DND-41 (cell line): ENCODE measurements at regions not wholly inside any gene's neighbourhood (a gene's known extent, or its start where the extent isn't known, plus 50 kb on each side); places are given as distances from the start of the nearest gene placed in this dataset.

ENCODE experiments used
- ATAC-seq: fragments of 200-7000 bp; cut with Tn5 transposase; 3 replicates; pipeline ENCODE4 v1.9.1; 2021; ENCODE audit warnings: low read depth; ENCODE audit not compliant: insufficient read depth
- DNase-seq: peaks from one replicate; pipeline ENCODE4 v3.0.0-alpha.2; 2020
- H2AFZ ChIP-seq: 2 replicates; pipeline ENCODE4 v1.6.0; 2012; ENCODE audit warnings: low read depth, low read length
- H3K27ac ChIP-seq: 2 replicates; pipeline ENCODE4 v1.5.1; 2012; ENCODE audit warnings: low read length, inconsistent platforms
- H3K27me3 ChIP-seq: fragments of 200-600 bp; sonication (generic); 2 replicates; pipeline ENCODE4 v1.6.0; 2012; ENCODE audit warnings: low read length, mild to moderate bottlenecking, inconsistent platforms; ENCODE audit not compliant: insufficient read depth, poor library complexity
- H3K36me3 ChIP-seq: 2 replicates; pipeline ENCODE4 v1.5.1; 2012; ENCODE audit warnings: low read length, inconsistent platforms; ENCODE audit not compliant: insufficient read depth
- H3K4me1 ChIP-seq: 2 replicates; pipeline ENCODE4 v1.5.1; 2012; ENCODE audit warnings: mild to moderate bottlenecking, low read length; ENCODE audit not compliant: insufficient read depth
- H3K4me2 ChIP-seq: 2 replicates; pipeline ENCODE4 v1.6.0; 2012; ENCODE audit warnings: mild to moderate bottlenecking, moderate library complexity, low read length, inconsistent platforms; ENCODE audit not compliant: insufficient read depth
- H3K4me3 ChIP-seq, 2 experiments: fragments of 200-600 bp in 1 of 2; shearing (Covaris generic) in 1 of 2; 2 replicates each; pipeline ENCODE4 v1.5.1; 2012 to 2016; ENCODE audit warnings: inconsistent platforms in 2 of 2, low read length in 2 of 2, mild to moderate bottlenecking in 2 of 2, low read depth in 1 of 2, moderate library complexity in 1 of 2
- H3K79me2 ChIP-seq: 2 replicates; pipeline ENCODE4 v1.6.0; 2012; ENCODE audit warnings: low read length, inconsistent platforms; ENCODE audit not compliant: insufficient read depth
- H3K9ac ChIP-seq: 2 replicates; pipeline ENCODE4 v1.6.0; 2012; ENCODE audit warnings: low read depth, mild to moderate bottlenecking, inconsistent platforms, low read length, moderate library complexity
- H3K9me3 ChIP-seq: 2 replicates; pipeline ENCODE4 v1.5.1; 2012; ENCODE audit warnings: low read length, moderate library complexity, mild to moderate bottlenecking, inconsistent platforms; ENCODE audit not compliant: insufficient read depth, severe bottlenecking
- H4K20me1 ChIP-seq: 2 replicates; pipeline ENCODE4 v1.6.0; 2012; ENCODE audit warnings: low read length; ENCODE audit not compliant: insufficient read depth
- EZH2 ChIP-seq: IDR thresholded peaks from 3 replicates; pipeline ENCODE4 v1.6.1; 2012; ENCODE audit warnings: borderline replicate concordance, low read depth, mild to moderate bottlenecking, moderate library complexity, low read length, inconsistent platforms; ENCODE audit not compliant: severe bottlenecking
- TF ChIP-seq, protein P1 (sequence below): IDR thresholded peaks from 2 replicates; pipeline ENCODE4 v1.5.1; 2012; ENCODE audit warnings: borderline replicate concordance, low read length, moderate library complexity, mild to moderate bottlenecking; ENCODE audit not compliant: poor library complexity, severe bottlenecking; ENCODE audit errors: extremely low read depth

DNA sequence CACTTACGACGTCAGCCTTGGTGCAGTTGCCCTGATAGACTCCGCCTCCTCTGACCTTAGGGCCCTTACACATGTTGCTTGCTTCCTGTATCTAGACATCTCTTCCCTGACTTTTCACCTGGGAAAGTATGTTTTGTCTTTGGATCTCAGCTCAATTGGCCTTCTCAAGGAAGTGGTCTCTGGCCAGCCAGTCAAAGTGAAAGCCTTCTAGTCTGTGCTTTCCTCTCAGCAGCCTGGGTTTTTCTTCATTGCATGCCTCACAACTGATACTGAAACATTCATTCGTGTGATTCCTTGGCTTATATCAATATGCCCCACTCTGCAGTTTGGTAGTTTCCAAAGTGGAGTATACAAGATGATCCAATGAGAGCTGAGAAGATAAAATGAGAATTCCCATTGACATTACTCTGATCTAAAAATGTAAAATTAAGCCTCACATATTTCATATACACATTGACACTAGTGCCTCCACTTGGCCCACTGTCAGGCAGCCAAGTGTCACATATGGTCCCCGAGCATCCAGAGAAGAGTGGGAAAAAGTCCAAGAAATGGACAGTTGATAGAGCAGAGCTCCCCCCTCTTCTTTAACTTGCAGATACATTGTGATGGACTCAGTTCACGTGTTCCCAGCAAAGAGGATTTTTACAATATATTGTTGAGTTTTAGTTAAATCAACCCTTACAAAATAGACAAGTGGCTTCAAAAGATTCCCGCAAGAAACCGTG is 371.2 kb upstream of the ASIC2 start:
- H3K79me2 ChIP-seq, result no peaks in the 10 kb centered on the region
- H3K36me3 ChIP-seq, result no peaks in the 10 kb centered on the region
- H3K9ac ChIP-seq, result no peak overlapping the region
- no peak overlapping the region for H3K27ac ChIP-seq
- DNase-seq (no peak), ATAC-seq (no peak)
- no peak overlapping the region for H3K4me3 ChIP-seq
- H4K20me1 ChIP-seq, result no peaks in the 10 kb centered on the region
- peaks cover 4% of the 10 kb centered on the region; the same call in 1 of the 2 replicates for H3K4me1 ChIP-seq
- H3K4me2 ChIP-seq, result no peak overlapping the region
- no peak overlapping the region for H2AFZ ChIP-seq
- no peaks in the 10 kb centered on the region for H3K9me3 ChIP-seq
- TF ChIP-seq, protein P1, sequence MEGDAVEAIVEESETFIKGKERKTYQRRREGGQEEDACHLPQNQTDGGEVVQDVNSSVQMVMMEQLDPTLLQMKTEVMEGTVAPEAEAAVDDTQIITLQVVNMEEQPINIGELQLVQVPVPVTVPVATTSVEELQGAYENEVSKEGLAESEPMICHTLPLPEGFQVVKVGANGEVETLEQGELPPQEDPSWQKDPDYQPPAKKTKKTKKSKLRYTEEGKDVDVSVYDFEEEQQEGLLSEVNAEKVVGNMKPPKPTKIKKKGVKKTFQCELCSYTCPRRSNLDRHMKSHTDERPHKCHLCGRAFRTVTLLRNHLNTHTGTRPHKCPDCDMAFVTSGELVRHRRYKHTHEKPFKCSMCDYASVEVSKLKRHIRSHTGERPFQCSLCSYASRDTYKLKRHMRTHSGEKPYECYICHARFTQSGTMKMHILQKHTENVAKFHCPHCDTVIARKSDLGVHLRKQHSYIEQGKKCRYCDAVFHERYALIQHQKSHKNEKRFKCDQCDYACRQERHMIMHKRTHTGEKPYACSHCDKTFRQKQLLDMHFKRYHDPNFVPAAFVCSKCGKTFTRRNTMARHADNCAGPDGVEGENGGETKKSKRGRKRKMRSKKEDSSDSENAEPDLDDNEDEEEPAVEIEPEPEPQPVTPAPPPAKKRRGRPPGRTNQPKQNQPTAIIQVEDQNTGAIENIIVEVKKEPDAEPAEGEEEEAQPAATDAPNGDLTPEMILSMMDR, result no peak
- TF ChIP-seq EZH2, result no peak
- H3K27me3 ChIP-seq, result peaks cover 4% of the 10 kb centered on the region

DNA sequence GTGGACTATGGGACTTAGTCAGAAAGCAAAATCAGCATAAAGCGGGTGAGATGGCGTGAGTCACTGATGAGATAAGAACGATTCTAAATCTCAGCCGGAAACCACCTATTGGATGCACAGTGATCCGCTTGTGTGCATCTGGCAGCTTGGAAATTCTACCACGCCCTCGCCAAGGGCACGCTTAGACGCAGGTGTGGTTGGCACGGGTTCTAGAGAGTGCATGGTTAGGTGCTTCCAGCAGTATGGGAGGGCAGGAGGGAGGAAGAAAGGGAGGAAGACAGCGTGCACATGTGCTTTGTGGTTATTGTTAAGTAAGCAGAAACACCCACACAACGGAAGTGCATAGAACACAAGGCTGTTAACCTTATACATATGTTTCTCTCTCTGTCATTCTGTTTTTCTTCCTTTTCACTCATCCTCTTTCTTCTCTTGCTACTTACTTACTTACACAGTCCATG is 374.0 kb upstream of the ASIC2 start:
- no peak overlapping the region for H3K27ac ChIP-seq
- DNase-seq (peak; percentile 28), ATAC-seq (peak; percentile 78)

DNA sequence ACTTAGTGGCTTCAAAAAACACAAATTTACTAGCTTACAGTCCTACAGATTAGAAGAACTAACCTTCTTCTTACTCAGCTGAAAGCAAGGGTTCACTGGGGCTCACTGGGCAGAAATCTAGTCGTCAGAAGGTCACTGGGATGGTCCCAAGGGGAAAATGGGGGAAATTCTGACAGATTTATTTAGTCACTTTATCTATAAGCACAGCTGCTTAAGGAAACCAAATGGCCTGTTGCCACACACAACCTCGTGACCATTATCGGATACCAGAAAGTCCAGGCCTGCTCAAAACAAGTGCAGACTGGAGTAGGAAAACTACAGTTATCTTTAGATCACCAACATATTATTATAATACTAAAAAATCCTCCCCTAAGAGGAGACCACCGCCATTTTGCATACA is 374.6 kb upstream of the ASIC2 start:
- H4K20me1 ChIP-seq, result no peaks in the 10 kb centered on the region
- H3K4me1 ChIP-seq, result peaks cover 4% of the 10 kb centered on the region; the same call in 1 of the 2 replicates
- H3K36me3 ChIP-seq, result no peaks in the 10 kb centered on the region
- DNase-seq, result no peak
- no peaks in the 10 kb centered on the region for H3K79me2 ChIP-seq
- H3K4me2 ChIP-seq, result no peak overlapping the region
- H3K9me3 ChIP-seq, result no peaks in the 10 kb centered on the region
- H3K4me3 ChIP-seq, result no peak overlapping the region
- peaks cover 4% of the 10 kb centered on the region for H3K27me3 ChIP-seq
- TF ChIP-seq EZH2, result no peak
- TF ChIP-seq, protein P1, result no peak
- H3K9ac ChIP-seq, result no peak overlapping the region
- no peak overlapping the region for H2AFZ ChIP-seq
- H3K27ac ChIP-seq, result no peak overlapping the region
- no peak for ATAC-seq

More for the DNA sequence above, 374.0 kb upstream of the ASIC2 start:
- TF ChIP-seq EZH2, result no peak
- TF ChIP-seq, protein P1, result no peak
- H3K4me3 ChIP-seq, result no peak overlapping the region
- H3K9me3 ChIP-seq, result no peaks in the 10 kb centered on the region
- no peaks in the 10 kb centered on the region for H3K79me2 ChIP-seq
- H3K9ac ChIP-seq, result no peak overlapping the region
- no peak overlapping the region for H3K4me2 ChIP-seq
- H2AFZ ChIP-seq, result no peak overlapping the region; the same call in 1 of the 2 replicates
- H3K4me1 ChIP-seq, result peaks cover 4% of the 10 kb centered on the region; the same call in 1 of the 2 replicates
- H4K20me1 ChIP-seq, result no peaks in the 10 kb centered on the region
- peaks cover 4% of the 10 kb centered on the region for H3K27me3 ChIP-seq
- H3K36me3 ChIP-seq, result no peaks in the 10 kb centered on the region
